Breast epithelium (tissue), 3 donors: ENCODE measurements at regions not wholly inside any gene's neighbourhood (a gene's known extent, or its start where the extent isn't known, plus 50 kb on each side); places are given as distances from the start of the nearest gene placed in this dataset.

Source experiments
- CTCF ChIP-seq, 3 donors: fragments of 450-650 bp; IDR thresholded peaks; one replicate each; pipeline ENCODE4 v1.5.1; 2016 to 2017; ENCODE audit warnings: antibody characterized with exemption in 3 of 3, mild to moderate bottlenecking in 3 of 3, moderate library complexity in 3 of 3
- POLR2A ChIP-seq: fragments of 450-650 bp; IDR thresholded peaks from one replicate; pipeline ENCODE4 v1.6.1; 2016; ENCODE audit warnings: antibody characterized with exemption, mild to moderate bottlenecking, moderate library complexity

- no peak for TF ChIP-seq POLR2A
- TF ChIP-seq CTCF (IDR thresholded peaks at IDR 0.05), result no peak
Observed at GRCh38 chr15:47212222-47213010, 504.9 kb upstream of the SEMA6D start.
